HepG2 (cell line): ENCODE measurements at regions not wholly inside any gene's neighbourhood (a gene's known extent, or its start where the extent isn't known, plus 50 kb on each side); places are given as distances from the start of the nearest gene placed in this dataset.

Source experiments
- SIN3B ChIP-seq: fragments of 150-350 bp; IDR thresholded peaks from 2 replicates; pipeline ENCODE4 v1.6.1; 2014; ENCODE audit warnings: low read length
- TCF7L2 ChIP-seq: IDR thresholded peaks from 2 replicates; pipeline ENCODE4 v1.6.1; 2011; ENCODE audit warnings: mild to moderate bottlenecking, low read depth, low read length, moderate library complexity
- ZNF564 ChIP-seq: sonication (generic); formaldehyde crosslinking; IDR thresholded peaks from 2 replicates; pipeline ENCODE4 v1.8.1; 2023; ENCODE audit warnings: mild to moderate bottlenecking, missing genetic modification reagents
- ZNF569 ChIP-seq: sonication (generic); formaldehyde crosslinking; IDR thresholded peaks from 2 replicates; pipeline ENCODE4 v1.5.0; 2020; ENCODE audit warnings: mild to moderate bottlenecking, missing genetic modification reagents, moderate library complexity, borderline replicate concordance
- TF ChIP-seq, protein P1 (sequence below): sonication (generic); formaldehyde crosslinking; IDR thresholded peaks from 2 replicates; pipeline ENCODE4 v1.4.0; 2020; ENCODE audit warnings: missing genetic modification reagents

DNA sequence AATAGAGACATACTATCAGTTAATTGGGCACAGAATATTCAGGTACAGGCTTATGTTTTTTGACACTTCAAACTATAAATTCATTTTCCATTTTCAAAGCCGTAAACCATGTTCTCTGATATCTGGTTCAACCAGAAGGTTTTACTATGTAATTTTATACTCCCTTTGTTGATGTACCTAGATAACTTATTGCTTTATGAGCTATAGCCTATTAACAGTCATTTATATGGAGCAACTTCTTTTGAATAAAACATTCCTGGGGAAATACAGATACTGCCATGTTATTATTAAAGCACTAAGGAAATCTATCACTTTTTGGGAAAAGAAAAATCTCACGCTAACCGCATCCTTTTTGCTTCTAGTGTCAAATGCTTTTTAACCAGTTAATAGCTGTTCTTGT, 505.6 kb downstream of the PYDC2 start:
- TF ChIP-seq, protein P1, sequence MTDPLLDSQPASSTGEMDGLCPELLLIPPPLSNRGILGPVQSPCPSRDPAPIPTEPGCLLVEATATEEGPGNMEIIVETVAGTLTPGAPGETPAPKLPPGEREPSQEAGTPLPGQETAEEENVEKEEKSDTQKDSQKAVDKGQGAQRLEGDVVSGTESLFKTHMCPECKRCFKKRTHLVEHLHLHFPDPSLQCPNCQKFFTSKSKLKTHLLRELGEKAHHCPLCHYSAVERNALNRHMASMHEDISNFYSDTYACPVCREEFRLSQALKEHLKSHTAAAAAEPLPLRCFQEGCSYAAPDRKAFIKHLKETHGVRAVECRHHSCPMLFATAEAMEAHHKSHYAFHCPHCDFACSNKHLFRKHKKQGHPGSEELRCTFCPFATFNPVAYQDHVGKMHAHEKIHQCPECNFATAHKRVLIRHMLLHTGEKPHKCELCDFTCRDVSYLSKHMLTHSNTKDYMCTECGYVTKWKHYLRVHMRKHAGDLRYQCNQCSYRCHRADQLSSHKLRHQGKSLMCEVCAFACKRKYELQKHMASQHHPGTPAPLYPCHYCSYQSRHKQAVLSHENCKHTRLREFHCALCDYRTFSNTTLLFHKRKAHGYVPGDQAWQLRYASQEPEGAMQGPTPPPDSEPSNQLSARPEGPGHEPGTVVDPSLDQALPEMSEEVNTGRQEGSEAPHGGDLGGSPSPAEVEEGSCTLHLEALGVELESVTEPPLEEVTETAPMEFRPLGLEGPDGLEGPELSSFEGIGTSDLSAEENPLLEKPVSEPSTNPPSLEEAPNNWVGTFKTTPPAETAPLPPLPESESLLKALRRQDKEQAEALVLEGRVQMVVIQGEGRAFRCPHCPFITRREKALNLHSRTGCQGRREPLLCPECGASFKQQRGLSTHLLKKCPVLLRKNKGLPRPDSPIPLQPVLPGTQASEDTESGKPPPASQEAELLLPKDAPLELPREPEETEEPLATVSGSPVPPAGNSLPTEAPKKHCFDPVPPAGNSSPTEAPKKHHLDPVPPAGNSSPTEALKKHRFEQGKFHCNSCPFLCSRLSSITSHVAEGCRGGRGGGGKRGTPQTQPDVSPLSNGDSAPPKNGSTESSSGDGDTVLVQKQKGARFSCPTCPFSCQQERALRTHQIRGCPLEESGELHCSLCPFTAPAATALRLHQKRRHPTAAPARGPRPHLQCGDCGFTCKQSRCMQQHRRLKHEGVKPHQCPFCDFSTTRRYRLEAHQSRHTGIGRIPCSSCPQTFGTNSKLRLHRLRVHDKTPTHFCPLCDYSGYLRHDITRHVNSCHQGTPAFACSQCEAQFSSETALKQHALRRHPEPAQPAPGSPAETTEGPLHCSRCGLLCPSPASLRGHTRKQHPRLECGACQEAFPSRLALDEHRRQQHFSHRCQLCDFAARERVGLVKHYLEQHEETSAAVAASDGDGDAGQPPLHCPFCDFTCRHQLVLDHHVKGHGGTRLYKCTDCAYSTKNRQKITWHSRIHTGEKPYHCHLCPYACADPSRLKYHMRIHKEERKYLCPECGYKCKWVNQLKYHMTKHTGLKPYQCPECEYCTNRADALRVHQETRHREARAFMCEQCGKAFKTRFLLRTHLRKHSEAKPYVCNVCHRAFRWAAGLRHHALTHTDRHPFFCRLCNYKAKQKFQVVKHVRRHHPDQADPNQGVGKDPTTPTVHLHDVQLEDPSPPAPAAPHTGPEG (CRISPR knock-in tag): no peak
- TF ChIP-seq ZNF564 (CRISPR knock-in tag): no peak
- no peak for TF ChIP-seq ZNF569 (CRISPR knock-in tag)
- TF ChIP-seq SIN3B: no peak
- no peak for TF ChIP-seq TCF7L2
